Thyroid gland (tissue), 4 donors: ENCODE measurements at regions not wholly inside any gene's neighbourhood (a gene's known extent, or its start where the extent isn't known, plus 50 kb on each side); places are given as distances from the start of the nearest gene placed in this dataset.

Experiments used
- DNase-seq, 2 donors: peaks; one replicate each; pipeline ENCODE4 v3.0.0-alpha.2; 2019
- H3K27ac ChIP-seq, 3 donors: fragments of 200-600 bp; sonication (generic); 1 replicate in 2 of 3; 2 replicates in 1 of 3; pipeline ENCODE4 v1.5.1; 2016 to 2019; ENCODE audit warnings: mild to moderate bottlenecking in 1 of 3, moderate library complexity in 1 of 3
- H3K27me3 ChIP-seq: fragments of 200-600 bp; sonication (generic); one replicate; pipeline ENCODE4 v1.5.1; 2019
- H3K36me3 ChIP-seq, 2 donors: fragments of 200-600 bp; sonication (generic); one replicate each; pipeline ENCODE4 v1.5.1; 2016 to 2019
- H3K4me1 ChIP-seq, 2 donors: fragments of 200-600 bp; sonication (generic); one replicate each; pipeline ENCODE4 v1.5.1; 2017 to 2019
- H3K4me3 ChIP-seq, 3 donors: fragments of 200-600 bp; sonication (generic); replicated peaks in 1 of 3; 1 replicate in 2 of 3; 2 replicates in 1 of 3; pipeline ENCODE4 v1.5.1; 2016; ENCODE audit warnings: mild to moderate bottlenecking in 1 of 3
- H3K9me3 ChIP-seq: fragments of 200-600 bp; sonication (generic); one replicate; pipeline ENCODE4 v1.5.1; 2017
- POLR2A ChIP-seq, 2 donors: fragments of 450-650 bp; IDR thresholded peaks; one replicate each; pipeline ENCODE4 v1.6.1; 2017; ENCODE audit warnings: antibody characterized with exemption in 2 of 2, mild to moderate bottlenecking in 2 of 2, moderate library complexity in 1 of 2
- WGBS, 2 donors: methylation state at CpG; one replicate each; pipeline ENCODE4 v1.1.5; 2017; 5-methylcytosine and 5-hydroxymethylcytosine counted together
- intact Hi-C: fragments of 100-400 bp; cut with DNase I; formaldehyde crosslinking; loops from one replicate; pipeline ENCODE4 v1.15.1; 2023
- TF ChIP-seq, protein P1 (sequence below), 6 experiments: fragments of 200-600 bp in 3 of 6; fragments of 450-650 bp in 3 of 6; sonication (generic) in 3 of 6; IDR thresholded peaks; one replicate each; pipeline ENCODE4 v1.5.1; 2016 to 2019; ENCODE audit warnings: antibody characterized with exemption in 6 of 6, mild to moderate bottlenecking in 2 of 6, inconsistent platforms in 1 of 6, moderate library complexity in 1 of 6

DNA sequence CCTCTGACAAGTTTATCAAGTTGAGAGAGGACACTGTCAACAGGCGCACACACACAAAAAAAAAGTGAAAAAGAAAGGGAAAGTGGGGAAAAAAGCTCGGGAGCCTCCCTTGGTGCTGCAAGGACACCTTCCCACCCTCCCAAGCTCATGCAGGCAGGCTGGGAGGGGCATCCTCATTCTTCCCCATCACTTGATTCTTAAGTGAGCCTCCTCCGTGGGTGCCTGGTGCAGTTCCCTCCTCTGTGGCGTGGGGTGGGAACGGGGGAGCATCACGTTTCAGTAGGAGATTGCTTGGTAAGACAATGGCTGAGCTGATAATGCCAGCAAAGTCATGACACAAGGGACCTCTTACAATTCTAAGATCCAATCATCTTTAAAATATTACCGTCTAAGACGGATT, 108.8 kb downstream of the NXPE2 start:
- H3K36me3 ChIP-seq = no peaks in the 10 kb centered on the region
- no peak overlapping the region for H3K4me3 ChIP-seq
- TF ChIP-seq POLR2A (IDR thresholded peaks at IDR 0.05) = no peak
- TF ChIP-seq, protein P1, sequence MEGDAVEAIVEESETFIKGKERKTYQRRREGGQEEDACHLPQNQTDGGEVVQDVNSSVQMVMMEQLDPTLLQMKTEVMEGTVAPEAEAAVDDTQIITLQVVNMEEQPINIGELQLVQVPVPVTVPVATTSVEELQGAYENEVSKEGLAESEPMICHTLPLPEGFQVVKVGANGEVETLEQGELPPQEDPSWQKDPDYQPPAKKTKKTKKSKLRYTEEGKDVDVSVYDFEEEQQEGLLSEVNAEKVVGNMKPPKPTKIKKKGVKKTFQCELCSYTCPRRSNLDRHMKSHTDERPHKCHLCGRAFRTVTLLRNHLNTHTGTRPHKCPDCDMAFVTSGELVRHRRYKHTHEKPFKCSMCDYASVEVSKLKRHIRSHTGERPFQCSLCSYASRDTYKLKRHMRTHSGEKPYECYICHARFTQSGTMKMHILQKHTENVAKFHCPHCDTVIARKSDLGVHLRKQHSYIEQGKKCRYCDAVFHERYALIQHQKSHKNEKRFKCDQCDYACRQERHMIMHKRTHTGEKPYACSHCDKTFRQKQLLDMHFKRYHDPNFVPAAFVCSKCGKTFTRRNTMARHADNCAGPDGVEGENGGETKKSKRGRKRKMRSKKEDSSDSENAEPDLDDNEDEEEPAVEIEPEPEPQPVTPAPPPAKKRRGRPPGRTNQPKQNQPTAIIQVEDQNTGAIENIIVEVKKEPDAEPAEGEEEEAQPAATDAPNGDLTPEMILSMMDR (IDR thresholded peaks at IDR 0.05) = no peak
- intact Hi-C loops = no loop called here
- no peak for DNase-seq
- H3K27ac ChIP-seq = no peak overlapping the region
- no peaks in the 10 kb centered on the region for H3K9me3 ChIP-seq
- H3K27me3 ChIP-seq = no peaks in the 10 kb centered on the region
- H3K4me1 ChIP-seq = no peaks in the 10 kb centered on the region
- WGBS, 2 donors = 60 to 62% methylated on average over 8 of the region's 8 CpGs

DNA sequence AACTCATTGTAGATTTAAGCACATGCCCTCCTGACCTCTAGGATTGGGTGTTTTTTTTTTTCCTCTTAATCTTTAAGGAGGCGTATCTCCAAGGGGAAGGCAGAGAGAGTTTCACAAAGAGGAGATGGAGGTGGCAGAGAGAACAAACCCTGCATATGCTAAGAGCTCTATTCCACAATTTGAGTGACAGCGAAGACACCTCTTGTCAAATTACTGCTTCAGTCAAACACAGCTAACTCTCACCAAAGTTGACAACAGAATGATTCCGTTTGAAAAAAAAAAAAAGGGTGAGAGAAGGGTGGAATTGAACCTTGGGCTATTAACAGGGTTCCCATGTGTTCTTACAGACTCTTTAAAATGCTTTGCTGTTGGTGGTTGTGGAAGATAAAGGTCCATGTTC, 112.6 kb downstream of the NXPE2 start:
- WGBS, 2 donors = 53 to 55% methylated on average over 3 of the region's 3 CpGs
- intact Hi-C loops = no loop called here
- no peak for DNase-seq
- Histone ChIP-seq H3K27ac (no peak overlapping the region), H3K9me3 (no peaks in the 10 kb centered on the region), H3K27me3 (no peaks in the 10 kb centered on the region), H3K36me3 (no peaks in the 10 kb centered on the region), H3K4me3 (no peak overlapping the region), H3K4me1 (no peaks in the 10 kb centered on the region)
- TF ChIP-seq, protein P1 (IDR thresholded peaks at IDR 0.05) = no peak
- no peak for TF ChIP-seq POLR2A (IDR thresholded peaks at IDR 0.05)

- H3K36me3 ChIP-seq = no peaks in the 10 kb centered on the region
- no peak overlapping the region for H3K4me3 ChIP-seq
- intact Hi-C loops = no loop called here
- no peak for DNase-seq
- WGBS, 2 donors = 42 to 52% methylated on average over 3 of the region's 3 CpGs
- H3K27ac ChIP-seq = no peak overlapping the region
- H3K9me3 ChIP-seq = no peaks in the 10 kb centered on the region
- peaks cover 0 to 4% of the 10 kb centered on the region in 2 donors for H3K4me1 ChIP-seq
- no peaks in the 10 kb centered on the region for H3K27me3 ChIP-seq
- TF ChIP-seq, protein P1 (IDR thresholded peaks at IDR 0.05) = no peak
- no peak for TF ChIP-seq POLR2A (IDR thresholded peaks at IDR 0.05)
Measured at GRCh38 chr11:114794048-114794684, 115.8 kb downstream of the NXPE2 start.

DNA sequence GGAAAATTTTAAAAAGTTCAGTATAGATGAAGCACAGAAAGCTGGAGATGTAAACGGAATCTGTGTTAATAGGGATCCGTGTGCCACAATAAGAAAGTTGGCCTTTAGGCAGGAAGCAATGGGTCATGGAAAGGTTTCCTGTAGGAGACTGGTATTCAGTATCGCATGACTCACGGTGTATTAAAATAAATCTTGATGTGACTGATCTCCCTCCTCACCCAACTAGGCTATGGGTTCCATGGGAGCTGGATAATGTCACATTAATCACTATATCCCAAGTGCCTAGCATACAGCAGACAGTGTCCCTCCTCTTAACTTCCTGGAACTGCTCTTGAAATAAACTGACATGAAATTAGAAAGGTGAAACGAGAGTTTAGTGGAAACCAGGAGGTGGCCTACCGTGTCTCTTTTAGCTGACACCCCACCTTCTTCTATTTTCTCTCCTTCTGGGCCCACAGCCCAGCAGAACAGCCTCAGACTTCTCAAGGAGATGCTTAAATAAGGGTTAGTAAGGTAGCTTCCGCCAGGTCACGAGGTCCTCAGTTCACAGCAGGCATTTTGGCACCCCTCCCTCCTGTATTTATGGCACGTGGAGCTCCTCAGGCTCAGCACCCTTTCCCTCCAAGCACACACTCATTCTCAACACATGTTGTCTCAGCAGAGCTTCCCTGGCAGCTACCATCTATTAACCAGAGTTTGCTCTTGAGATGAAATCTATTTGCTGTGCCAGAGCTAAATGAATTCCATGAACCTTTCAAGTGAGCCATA, 118.8 kb downstream of the NXPE2 start:
- H3K27me3 ChIP-seq = no peaks in the 10 kb centered on the region
- H3K27ac ChIP-seq = no peak overlapping the region
- H3K4me3 ChIP-seq = no peak overlapping the region
- H3K36me3 ChIP-seq = no peaks in the 10 kb centered on the region
- TF ChIP-seq, protein P1 (IDR thresholded peaks at IDR 0.05) = no peak
- no peak for TF ChIP-seq POLR2A (IDR thresholded peaks at IDR 0.05)
- WGBS, 2 donors = 52 to 65% methylated on average over 9 of the region's 9 CpGs
- intact Hi-C loops = no loop called here
- H3K9me3 ChIP-seq = no peaks in the 10 kb centered on the region
- peaks cover 0 to 4% of the 10 kb centered on the region in 2 donors for H3K4me1 ChIP-seq
- DNase-seq = no peak

DNA sequence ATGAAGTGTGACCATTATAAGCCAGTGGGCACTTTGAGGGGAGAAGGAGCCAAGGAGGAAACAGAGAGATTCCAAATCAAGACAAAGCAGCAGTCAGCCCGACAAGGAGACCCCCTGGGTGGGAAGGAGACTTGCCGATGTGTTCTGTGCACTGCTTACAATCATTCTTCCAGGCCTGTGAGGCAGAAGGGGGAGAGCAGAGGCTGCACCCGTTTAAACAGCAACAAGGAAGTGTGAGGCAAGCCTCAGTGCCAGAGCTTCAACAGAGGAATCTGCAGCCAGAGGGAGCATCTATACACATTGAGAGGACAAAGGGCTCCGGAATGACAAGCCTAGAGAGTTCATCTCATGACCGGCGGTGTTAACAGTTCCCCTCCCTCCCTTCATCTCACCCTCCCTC, 121.1 kb downstream of the NXPE2 start:
- H3K36me3 ChIP-seq = no peaks in the 10 kb centered on the region
- H3K4me3 ChIP-seq = no peak overlapping the region
- H3K27me3 ChIP-seq = no peaks in the 10 kb centered on the region
- intact Hi-C loops = no loop called here
- H3K4me1 ChIP-seq = peaks cover 0 to 4% of the 10 kb centered on the region in 2 donors
- WGBS, 2 donors = 9 to 12% methylated on average over 6 of the region's 6 CpGs
- TF ChIP-seq, protein P1 (IDR thresholded peaks at IDR 0.05) = no peak
- no peak for TF ChIP-seq POLR2A (IDR thresholded peaks at IDR 0.05)
- no peak for DNase-seq
- H3K27ac ChIP-seq = no peak overlapping the region
- H3K9me3 ChIP-seq = no peaks in the 10 kb centered on the region
